NCI-H460 (cell line): ENCODE measurements at regions not wholly inside any gene's neighbourhood (a gene's known extent, or its start where the extent isn't known, plus 50 kb on each side); places are given as distances from the start of the nearest gene placed in this dataset.

Experiments
- DNase-seq: peaks from one replicate; pipeline ENCODE4 v3.0.0-alpha.2; 2016; ENCODE audit warnings: low read depth; ENCODE audit errors: extremely low read depth

DNA sequence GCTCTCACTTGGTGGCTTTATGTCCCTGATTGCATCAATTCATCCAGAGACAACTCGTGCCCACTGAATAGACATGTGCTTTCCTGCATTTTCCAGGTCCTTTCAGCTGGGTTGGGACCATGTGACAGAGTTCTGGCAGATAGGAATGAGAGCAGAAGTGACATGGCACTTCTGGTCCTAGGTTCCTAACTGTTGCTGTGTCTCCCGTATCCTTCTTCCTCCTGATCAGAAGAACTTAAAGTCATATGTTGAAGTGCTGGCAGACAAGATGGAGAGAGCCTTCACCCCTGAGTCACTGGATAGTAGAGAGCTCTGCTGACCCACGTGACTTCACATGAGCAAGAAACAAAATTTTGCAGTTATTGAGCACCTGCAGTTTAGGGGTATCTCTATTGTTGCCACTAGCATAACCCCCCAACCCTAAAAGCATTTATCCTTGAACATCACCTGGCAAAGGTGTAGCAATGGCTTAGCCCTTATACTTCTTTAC is 80.0 kb downstream of the NREP start:
- no peak for DNase-seq

DNA sequence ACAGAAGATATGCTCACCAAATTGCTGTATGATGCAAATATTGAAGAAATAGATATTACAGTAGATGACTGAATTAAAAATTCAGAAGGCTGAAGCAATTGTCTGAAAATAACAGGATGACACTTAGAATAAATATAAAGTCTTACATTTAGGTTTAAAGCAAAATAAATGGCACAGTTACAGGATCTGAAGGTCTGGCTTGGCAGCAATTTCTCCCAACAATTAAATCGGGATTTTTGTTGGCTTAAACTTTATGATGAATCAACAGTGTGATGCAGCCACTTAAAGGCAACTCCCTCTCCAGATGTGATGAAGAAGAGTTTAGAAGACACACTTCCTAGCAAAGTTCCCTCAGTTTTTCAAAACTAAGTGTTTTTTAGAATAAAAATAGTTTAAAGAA is 80.5 kb downstream of the NREP start:
- no peak for DNase-seq

DNA sequence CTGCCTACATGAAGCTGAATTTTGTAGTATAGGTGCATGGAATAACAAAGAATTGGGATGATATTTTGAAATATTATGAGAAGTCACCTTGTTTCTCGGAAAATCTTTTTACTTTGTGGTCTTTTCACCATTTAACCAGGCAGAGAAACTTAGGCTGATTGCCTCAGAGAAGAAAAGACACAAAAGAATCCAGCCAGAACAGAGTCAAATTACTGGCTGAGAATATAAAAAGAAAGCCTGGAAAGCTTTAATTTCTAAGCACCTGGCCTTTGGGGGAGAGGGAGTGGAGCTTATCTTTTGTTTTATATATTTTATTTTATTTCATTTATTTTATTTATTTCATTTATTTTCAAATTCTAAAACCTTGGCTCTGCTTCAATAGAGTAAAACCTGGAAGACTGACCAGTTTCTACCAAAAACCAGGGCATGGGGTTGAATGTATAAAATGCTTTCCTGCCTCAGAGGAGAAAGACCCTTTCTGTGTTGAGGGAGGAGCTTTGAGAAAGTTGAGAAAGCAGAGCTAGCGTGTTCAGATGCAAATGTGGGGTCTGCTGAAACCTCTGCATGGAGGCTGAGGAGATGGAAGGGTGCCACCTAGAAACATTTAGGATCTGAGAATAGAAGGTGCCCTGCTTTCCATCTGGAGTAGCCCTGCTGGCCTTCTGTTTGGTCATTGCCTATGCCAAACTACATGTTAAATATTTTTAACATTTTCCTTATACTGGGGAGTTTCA is 81.6 kb downstream of the NREP start:
- DNase-seq = no peak

DNA sequence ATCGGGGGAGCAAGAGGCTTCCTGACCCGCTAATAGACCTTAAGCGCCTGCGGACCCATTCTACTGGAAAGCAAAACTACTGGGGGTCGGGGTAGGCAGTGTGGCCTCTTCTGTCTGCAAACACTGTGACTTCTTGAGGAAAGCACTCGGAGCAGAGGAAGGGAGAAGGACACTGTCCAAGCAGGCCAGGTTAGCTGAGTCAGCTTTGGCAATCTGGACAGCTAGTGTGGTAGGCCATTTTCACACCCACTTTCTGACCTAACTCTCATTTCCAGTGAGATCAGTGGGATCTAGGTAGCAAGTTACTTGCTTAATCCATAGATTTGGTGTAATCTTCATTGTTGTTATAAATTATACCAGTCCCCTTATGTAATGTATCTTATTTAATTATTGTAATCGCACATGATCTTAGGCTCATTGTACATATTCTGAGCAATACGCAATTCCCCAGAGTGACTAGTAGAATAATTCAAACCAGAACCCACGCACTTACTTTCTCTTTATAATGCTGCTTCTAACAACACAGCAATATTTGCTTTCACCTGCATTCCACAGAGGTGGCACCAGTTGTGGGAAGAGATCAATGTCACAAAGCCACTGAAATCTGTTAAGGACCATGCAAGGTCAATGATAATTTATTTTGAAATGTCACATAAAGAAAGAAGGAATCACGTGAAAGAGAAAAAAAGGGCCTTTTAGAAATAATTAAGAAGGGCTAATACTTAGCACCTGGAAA is 82.9 kb downstream of the NREP start:
- no peak for DNase-seq

DNA sequence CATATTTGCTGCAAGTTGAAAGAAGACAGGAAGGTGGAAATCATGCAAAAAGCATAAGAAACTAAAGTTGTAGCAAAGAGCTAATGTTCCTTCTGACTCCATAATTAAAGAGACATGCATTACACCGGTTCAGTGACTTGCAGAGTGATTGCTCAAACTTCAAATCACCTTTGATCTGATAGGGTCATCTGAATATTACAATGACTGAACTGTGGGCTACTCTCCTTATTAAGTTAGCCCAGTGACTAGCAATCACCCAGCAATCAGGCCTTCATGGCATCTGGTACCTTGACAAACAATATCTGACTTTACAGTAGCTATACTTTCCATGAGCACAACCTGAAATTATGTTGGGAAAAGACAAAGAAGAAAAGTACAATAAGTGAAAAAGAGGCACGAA is 84.9 kb downstream of the NREP start:
- DNase-seq = no peak

DNA sequence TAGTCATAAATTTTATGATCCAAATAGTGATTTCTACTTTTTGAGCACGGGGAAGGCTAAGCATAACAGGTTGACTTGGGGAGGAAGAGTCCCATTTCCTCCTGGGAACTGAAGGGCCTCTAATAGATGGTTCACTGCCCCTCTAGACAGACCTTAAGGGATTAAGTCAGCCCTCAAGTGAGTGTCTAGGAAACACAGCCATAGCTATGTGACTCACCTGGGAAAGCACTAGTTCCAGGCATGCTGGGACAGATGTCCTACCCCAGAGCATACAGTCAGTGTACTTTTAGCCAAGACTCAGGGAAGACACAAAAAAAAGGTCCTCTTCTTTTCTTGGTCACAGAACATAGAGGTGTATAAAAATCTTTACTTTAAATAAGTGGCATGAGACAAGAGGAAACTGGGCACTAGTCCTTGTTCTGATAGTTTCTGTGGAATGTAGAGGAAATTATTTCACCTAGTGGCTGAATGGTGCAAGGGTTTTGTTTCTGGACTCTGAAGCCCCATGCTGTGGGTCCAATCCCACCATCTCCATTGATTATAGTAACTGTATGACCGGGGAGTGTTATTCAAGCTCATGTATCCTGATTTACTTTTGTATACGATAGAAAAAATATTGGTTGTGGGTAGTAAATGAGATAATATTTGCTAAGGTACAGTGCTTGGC is 86.0 kb downstream of the NREP start:
- DNase-seq = no peak

DNA sequence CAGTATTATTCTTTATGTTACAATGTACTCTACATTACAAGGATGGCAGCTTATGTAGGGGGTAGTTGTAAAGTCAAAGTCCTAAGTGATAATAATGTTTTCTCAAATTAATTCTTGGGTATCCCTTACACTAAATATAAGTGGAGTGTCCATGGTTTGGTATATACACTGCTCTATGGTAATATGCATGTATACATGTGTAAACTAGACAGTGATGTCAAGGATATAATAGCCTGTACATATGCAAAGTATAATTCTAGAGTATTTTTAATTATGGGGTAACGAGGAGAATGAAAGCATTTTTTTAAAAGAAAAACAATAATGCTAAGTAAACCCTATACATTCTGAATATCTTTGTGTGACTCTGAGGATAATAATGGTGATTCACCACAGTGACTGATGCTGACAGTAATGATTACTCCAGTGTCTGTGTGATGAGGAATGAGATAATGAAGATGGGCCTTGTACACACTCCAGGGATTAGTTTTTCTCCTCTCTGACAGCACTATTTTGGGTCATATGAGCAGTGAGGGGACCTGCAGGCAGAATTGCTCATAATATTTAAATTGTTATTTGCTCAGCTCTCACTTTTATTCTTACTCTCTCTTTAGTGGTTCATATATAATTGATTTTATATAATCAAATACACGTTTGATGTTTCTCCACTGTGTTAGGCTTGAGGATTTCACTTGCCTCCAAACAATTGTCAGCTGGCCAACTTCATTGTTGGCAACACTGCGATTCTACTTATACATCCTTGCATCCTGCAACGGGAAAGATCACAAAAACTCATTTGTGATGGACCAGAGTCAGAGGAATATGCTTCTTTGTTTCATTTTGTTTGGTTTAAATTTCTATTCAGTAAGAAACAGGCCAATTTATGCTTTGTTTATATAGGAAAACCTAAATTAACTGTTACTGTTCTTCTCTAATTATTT is 88.2 kb downstream of the NREP start:
- DNase-seq = no peak

DNA sequence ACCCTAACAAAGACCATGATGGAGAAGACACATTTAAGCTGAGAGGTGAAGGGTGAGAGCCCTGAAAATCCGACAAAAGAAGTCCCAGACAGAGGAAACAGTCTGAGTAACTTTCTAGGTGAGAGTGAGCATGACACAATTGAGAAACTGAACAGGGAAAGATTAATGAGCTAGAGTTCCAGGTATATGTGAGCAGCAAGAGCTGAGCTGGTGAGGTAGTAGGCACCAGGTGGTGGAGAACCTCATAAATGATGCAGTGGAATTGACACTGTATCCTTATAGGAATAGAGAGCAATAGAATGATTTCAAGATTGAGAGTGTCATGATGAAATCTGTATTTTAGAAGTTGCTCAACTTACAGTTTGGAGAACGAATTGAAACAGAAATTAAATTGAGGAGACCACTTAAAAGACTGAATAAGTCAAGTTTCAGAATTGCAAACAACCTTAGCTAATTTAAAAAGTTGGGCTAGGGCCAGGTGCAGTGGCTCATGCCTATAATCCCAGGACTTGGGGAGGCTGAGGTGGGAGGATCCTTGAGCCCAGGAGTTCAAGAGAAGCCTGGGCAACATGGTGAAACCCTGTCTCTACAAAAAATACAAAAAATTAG is 89.8 kb downstream of the NREP start:
- DNase-seq = no peak

DNA sequence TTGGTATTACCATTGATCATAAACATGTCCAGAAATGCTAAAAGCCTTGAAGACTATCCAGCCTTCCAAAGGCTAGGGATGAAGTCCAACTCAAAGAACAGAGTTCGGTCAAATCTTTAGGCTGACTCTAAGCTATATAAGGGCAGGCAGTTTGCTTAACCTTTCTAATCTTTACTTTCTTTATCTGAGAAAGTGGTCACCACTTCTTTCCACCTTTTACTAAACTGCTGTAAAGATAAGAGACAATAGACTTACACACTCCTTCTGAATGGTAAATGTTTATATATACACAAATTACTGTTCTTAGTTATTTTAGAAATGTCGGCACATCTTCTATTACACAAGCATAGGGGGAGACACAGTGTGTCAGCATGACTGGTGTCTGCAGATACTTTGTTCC is 100.4 kb downstream of the NREP start:
- DNase-seq = no peak

DNA sequence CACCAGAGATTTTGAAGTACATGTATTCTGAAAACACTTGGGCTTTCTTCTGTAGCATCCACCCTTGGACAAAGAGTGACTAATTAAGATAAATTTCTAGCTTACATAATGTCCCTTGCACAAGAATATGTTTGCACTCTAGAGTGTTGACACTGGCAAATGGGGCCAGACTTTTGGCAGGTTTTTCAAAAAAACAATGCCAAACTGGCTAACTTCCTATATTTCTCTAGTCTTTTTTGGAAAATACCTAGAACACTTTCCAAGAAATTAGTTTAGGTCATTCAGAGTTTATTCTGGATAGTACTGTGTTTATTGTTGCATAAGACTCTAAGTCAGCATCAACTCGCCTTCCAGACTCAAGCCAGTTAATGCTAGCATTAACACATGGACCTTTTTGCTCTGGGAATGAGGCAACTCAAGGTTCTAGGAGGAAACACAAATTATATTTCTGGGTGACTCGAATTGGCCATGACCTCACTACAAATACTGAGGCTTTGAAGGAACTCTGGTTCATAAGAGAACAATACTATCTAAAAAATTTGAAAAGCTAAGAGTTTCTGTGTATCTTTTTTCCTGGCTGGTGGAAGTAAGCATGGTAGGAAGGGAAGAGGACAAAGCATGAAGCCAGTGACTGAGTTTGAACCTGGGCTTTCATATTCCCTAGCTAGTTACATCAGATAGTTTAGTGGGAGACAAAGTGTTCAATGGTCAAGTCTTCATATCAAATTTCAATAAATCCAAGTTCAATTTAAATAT is 101.6 kb downstream of the NREP start:
- no peak for DNase-seq

DNA sequence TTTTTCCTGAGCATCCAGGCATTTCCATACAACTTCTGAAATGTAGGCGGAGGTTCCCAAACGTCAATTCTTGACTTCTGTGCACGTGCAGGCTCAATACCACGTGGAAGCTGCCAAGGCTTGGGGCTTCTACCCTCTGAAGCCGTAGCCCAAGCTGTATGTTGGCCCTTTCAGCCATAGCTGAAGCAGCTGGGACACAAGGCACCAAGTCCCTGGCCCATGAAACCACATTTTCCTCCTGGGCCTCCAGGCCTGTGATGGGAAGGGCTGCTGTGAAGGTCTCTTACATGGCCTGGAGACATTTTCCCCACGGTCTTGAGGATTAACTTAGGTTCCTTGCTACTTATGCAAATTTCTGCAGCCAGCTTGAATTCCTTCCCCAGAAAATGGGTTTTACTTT is 103.6 kb downstream of the NREP start:
- no peak for DNase-seq

DNA sequence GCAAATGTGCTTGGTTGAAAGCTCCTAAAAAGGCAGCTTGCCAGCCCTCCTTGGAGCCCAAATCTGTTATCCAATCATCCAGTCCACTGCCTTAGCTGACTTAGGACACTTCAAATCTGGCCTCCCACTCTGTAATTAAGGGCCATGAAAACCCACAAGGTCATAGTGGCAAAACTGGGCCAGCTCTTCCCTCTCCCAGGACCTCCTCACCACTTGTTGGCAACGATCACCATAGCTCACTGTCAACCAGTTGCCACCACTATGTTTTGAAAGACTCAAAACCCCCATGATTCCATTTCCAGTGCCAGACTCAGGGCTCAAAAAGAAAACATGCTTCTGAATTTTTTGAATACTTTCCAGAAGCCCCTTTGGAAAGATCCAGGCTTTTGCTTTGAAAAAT is 107.5 kb downstream of the NREP start:
- no peak for DNase-seq

DNA sequence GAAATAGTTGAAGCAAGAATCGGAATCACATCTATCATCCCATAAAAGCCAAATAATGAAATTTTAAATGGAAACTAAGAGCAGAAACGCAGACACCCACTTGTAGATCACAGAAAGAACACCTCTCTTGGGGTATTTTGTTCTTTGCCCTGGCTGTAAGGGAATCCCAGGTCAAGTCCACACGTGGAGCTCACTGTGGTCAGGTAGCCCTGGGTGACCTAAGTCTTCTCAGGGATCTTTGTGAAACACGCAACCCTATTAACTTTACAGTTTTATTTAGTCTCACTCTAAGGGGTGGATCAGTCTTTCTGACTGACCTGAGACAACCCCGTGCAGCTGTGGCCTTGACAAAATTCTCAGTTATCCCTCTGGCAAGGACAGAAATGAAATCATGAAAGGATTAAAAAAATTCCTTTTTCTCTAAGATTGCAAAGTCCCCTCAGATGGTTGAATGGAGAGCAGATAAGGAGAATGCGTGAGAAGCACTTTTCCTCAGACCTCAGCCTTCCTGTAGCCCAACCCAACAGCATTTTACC is 111.6 kb downstream of the NREP start:
- DNase-seq = no peak

DNA sequence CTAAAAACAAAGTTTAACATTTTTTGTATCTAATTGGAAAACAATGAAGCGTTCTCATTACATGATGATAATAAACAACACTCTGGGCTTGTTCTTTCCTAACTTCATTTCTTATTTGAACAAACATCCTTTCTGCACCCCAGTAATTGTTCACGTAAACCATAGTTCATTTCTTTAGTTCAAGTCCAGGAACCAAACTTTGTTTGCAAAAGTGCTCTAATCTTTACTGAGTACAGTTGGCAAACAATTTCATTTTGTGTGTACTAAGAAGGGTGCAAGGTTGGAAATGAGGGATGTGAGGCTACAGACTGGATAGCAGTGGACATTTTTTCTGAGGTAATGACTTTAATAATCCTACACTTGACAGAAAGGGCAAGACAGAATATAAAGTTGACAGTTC is 113.5 kb downstream of the NREP start:
- DNase-seq = no peak

DNA sequence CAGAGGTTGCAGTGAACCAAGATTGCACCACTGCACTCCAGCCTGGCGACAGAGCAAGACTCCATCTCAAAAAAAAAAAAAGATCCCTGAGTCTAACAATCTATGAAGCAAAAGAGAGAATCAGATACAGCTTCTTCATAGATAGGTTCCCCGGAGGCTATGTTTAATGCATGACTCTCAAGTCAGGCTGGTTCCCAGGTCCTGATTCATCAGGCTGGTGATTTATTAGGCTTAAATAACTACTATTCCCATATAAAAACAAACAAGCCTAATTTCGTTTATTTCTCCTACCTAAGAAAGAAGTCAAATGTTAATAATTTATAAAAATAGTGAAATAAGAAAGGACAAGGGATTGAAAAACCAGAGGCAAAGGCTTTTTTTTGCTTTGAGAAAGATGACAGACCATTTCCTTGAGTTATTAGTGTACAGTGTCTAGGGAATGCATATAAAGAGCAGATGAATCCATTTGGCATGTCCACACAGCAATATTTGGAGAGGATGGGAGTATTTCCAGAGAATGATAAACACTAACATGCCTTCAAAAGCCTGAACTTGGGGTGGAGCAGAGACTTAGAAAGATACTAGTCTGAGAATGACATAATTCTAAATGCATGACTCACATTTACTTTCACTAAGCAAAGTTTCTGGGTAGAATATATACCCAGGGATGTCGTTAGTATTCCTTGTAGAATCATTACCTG is 115.3 kb downstream of the NREP start:
- no peak for DNase-seq

DNA sequence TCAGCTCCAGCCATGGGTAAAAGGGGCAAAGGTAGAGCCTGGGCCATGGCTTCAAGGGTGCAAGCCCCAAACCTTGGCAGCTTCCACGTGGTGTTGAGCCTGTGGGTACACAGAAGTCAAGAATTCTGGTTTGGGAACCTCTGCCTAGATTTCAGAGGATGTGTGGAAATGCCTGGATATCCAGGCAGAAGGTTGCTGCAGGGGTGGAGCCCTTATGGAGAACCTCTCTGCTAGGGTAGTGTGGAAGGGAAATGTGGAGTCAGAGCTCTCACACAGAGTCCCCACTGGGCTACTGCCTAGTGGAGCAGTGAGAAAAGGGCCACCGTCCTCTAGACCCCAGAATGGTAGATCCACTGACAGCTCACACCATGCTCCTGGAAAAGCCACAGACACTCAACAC is 117.1 kb downstream of the NREP start:
- no peak for DNase-seq

DNA sequence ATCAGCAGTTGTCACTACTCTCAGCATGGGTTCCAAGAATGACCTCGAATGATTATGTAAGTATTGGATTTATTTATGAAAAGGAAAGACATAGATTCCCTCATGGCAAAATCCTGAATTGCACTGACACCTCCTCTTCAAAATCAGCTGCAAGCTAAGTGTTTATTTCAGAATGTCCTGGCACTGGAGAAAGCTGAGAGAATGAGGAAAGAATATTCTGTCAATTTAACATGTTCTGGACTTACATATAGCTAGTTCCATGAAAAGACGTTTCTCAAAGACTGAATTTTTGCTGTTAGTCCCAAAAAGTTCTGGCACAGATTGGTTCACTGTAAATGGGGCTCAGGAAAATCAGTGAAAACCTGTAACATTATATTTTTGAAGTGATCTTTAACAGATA is 120.3 kb downstream of the NREP start:
- DNase-seq = no peak

DNA sequence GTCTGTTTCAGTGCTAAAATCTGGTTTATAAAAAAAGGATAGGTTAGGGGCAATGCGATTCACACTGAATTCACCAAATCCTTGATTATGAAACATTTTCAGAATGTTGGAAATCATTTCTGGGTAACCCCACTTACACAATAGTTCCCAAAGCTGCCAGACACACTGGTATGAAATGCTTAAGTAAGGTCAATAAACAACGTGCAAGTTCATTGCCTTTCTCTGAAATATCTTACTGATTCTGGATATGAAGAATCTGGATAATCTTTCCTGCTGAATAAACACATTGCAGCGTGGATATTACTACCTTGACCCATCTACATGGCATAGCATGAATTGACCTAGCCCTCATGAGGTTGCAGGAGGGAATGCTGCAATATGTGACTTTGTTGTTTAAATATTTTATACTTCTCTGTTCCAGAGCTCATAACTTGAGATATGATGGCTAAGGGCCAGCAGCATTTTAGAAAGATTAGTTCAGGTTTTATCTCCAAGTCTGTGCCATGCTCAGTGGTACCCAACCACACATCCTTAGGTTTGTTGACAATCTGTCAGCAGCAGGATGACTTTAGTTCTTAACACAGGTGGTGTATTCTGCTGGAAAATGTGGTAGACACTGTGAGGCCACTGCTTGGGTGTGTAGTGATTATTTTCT is 121.0 kb downstream of the NREP start:
- no peak for DNase-seq
